ENCODE measurements at regions not wholly inside any gene's neighbourhood (a gene's known extent, or its start where the extent isn't known, plus 50 kb on each side); places are given as distances from the start of the nearest gene placed in this dataset.

DNA sequence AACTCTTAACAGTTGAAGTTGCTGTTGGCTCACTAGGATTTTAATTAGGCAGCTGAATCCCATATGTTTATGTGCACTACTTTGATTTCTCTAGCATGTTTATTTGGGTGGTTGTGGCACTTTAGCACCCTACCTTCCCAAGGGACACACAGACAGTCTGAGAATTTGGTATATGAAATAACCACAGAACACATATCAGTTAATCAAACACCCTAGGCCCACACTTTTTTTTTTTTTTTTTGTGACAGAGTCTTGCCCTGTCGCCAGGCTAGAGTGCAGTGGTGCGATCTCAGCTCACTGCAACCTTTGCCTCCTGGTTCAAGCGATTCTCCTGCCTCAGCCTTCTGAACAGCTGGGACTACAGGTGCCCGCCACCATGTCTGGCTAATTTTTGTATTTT, 130.5 kb downstream of the DCK start:
- no peaks in the 10 kb centered on the region for H3K36me3 ChIP-seq
- no peak overlapping the region for H3K4me3 ChIP-seq
- no peaks in the 10 kb centered on the region for H3K9me3 ChIP-seq
- intact Hi-C loops (cut with DNase I): no loop called here
- no peak for DNase-seq
- H3K4me1 ChIP-seq: no peaks in the 10 kb centered on the region
- H3K27ac ChIP-seq: no peak overlapping the region
- 96 to 97% methylated on average over 4 of the region's 4 CpGs for WGBS, 2 donors
- H3K27me3 ChIP-seq: no peaks in the 10 kb centered on the region
- TF ChIP-seq POLR2A (IDR thresholded peaks at IDR 0.05) (no peak), POLR2AphosphoS5 (IDR thresholded peaks at IDR 0.05) (no peak), EP300 (IDR thresholded peaks at IDR 0.05) (no peak)
- TF ChIP-seq, protein P1, sequence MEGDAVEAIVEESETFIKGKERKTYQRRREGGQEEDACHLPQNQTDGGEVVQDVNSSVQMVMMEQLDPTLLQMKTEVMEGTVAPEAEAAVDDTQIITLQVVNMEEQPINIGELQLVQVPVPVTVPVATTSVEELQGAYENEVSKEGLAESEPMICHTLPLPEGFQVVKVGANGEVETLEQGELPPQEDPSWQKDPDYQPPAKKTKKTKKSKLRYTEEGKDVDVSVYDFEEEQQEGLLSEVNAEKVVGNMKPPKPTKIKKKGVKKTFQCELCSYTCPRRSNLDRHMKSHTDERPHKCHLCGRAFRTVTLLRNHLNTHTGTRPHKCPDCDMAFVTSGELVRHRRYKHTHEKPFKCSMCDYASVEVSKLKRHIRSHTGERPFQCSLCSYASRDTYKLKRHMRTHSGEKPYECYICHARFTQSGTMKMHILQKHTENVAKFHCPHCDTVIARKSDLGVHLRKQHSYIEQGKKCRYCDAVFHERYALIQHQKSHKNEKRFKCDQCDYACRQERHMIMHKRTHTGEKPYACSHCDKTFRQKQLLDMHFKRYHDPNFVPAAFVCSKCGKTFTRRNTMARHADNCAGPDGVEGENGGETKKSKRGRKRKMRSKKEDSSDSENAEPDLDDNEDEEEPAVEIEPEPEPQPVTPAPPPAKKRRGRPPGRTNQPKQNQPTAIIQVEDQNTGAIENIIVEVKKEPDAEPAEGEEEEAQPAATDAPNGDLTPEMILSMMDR (IDR thresholded peaks at IDR 0.05): no peak

DNA sequence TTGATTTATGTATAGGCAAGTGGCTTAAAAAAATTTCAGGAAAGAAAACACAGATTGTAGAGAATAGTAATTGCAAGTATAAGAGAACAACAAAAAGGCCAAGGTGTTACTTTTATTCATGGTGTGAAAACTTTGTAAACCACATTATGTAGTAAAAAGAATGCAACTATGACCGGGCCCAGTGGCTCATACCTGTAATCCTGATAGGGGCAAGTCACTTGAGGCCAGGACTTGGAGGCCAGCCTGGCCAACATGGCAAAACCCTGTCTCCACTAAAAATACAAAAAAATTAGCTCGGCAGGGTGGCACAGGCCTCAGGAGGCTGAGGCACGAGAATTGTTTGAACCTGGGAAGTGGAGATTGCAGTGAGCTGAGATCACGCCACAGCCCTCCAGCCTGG, 131.7 kb downstream of the DCK start:
- WGBS, 2 donors: 90 to 92% methylated on average over 4 of the region's 4 CpGs
- no peaks in the 10 kb centered on the region for H3K36me3 ChIP-seq
- H3K4me3 ChIP-seq: no peak overlapping the region
- no peaks in the 10 kb centered on the region for H3K27me3 ChIP-seq
- intact Hi-C loops (cut with DNase I): no loop called here
- H3K9me3 ChIP-seq: no peaks in the 10 kb centered on the region
- TF ChIP-seq, protein P1 (IDR thresholded peaks at IDR 0.05): no peak
- TF ChIP-seq POLR2AphosphoS5 (IDR thresholded peaks at IDR 0.05) (no peak), EP300 (IDR thresholded peaks at IDR 0.05) (no peak), POLR2A (IDR thresholded peaks at IDR 0.05) (no peak)
- H3K4me1 ChIP-seq: no peaks in the 10 kb centered on the region
- H3K27ac ChIP-seq: no peak overlapping the region
- no peak for DNase-seq

DNA sequence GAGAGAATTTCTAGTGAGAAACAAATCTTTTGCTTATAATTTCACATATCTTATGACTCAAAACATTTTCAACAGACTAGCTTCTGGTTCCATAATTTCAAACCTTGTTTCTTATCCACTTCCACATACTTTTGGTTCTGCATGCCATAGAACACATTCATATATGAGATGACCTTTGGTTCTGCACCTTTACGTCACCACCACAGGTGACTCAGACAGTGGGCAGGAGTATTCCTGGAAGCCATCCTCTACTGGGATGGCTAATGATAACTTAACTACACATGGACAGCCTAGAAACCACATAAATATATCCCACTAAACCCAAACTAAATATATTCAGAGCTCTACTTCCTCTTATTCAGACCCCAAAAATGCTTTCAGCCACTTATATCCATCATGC, 133.3 kb downstream of the DCK start:
- TF ChIP-seq EP300 (IDR thresholded peaks at IDR 0.05) (no peak), POLR2AphosphoS5 (IDR thresholded peaks at IDR 0.05) (no peak), POLR2A (IDR thresholded peaks at IDR 0.05) (no peak)
- TF ChIP-seq, protein P1 (IDR thresholded peaks at IDR 0.05): no peak
- WGBS, 2 donors: 32 to 66% methylated on average over 1 of the region's 1 CpG
- intact Hi-C loops (cut with DNase I): no loop called here

DNA sequence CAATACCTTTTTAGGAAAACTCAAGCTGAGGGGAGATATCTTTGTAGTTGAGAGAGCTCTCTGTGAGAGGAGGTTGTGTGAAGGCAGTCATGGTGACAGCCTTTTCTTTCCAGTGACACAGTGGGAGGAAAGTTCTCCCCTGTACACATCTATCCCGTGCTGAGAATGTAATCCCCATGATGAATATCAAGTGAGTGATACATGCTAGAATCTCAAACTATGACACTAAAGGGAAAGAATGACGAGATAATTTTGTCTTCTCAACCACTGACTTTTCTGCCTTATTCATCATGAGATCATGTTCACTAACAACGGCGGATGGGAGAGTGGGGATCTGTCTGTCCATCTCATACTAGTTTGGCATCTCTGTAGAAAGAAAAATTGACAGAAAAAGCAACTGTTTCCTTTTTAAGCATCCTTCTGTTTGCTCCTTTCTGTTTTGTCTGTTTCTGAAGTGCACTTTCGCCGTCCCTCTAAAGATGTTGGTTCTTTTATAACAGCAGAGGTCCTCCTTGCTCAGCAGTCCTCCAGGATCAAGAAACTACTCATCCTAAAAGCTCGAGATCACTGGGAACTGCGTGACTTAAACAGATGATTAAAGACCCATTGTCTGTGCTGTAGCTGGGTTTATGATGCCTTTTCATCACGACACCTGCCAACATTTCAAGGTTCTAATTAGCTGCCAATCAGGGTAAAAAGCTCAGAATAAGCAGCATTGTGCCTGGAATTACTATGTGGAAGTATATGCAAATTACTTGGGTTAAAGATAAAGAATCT, 137.6 kb downstream of the DCK start:
- Histone ChIP-seq H3K4me1 (no peaks in the 10 kb centered on the region), H3K36me3 (no peaks in the 10 kb centered on the region), H3K27me3 (no peaks in the 10 kb centered on the region), H3K4me3 (no peak overlapping the region), H3K9me3 (no peaks in the 10 kb centered on the region), H3K27ac (no peak overlapping the region)
- DNase-seq: no peak
- intact Hi-C loops (cut with DNase I): no loop called here
- no peak for TF ChIP-seq EP300 (IDR thresholded peaks at IDR 0.05)
- no peak for TF ChIP-seq POLR2AphosphoS5 (IDR thresholded peaks at IDR 0.05)
- TF ChIP-seq POLR2A (IDR thresholded peaks at IDR 0.05): no peak
- TF ChIP-seq, protein P1 (IDR thresholded peaks at IDR 0.05): no peak
- WGBS, 2 donors: 50 to 66% methylated on average over 9 of the region's 9 CpGs

More for the DNA sequence above, 133.3 kb downstream of the DCK start:
- no peaks in the 10 kb centered on the region for H3K36me3 ChIP-seq
- no peaks in the 10 kb centered on the region for H3K27me3 ChIP-seq
- H3K4me3 ChIP-seq: no peak overlapping the region
- H3K9me3 ChIP-seq: no peaks in the 10 kb centered on the region
- H3K4me1 ChIP-seq: no peaks in the 10 kb centered on the region
- H3K27ac ChIP-seq: no peak overlapping the region
- DNase-seq: no peak

DNA sequence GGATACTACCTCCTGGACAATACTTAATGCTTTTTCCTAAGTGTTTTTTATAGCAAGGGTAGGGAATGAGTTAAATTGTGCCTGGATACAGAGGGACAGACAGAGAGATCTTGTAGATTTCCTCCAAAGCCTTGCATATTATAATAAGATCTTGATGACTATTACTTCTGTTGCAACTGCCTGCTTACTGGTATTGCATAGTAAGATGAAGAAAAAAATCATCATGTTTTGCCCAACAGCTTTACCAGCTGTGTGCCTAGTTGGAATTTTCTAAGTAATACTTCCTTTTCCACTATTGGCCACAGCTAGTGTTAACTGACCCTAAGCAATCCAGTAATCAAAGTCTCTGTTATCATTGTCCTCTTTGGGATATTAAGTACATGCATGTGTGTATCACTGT, 139.0 kb downstream of the DCK start:
- Histone ChIP-seq H3K4me3 (no peak overlapping the region), H3K36me3 (no peaks in the 10 kb centered on the region), H3K27me3 (no peaks in the 10 kb centered on the region), H3K4me1 (no peaks in the 10 kb centered on the region), H3K9me3 (no peaks in the 10 kb centered on the region), H3K27ac (no peak overlapping the region)
- no peak for DNase-seq
- intact Hi-C loops (cut with DNase I): no loop called here
- TF ChIP-seq, protein P1 (IDR thresholded peaks at IDR 0.05): no peak
- TF ChIP-seq EP300 (IDR thresholded peaks at IDR 0.05) (no peak), POLR2A (IDR thresholded peaks at IDR 0.05) (no peak), POLR2AphosphoS5 (IDR thresholded peaks at IDR 0.05) (no peak)
